CD14-positive monocyte (primary cell): ENCODE measurements at regions not wholly inside any gene's neighbourhood (a gene's known extent, or its start where the extent isn't known, plus 50 kb on each side); places are given as distances from the start of the nearest gene placed in this dataset.
A peak's percentile ranks its signal among the peaks of the same experiment; 100 is the strongest.

ENCODE experiments used
- DNase-seq, 3 donors: peaks; one replicate each; pipeline ENCODE4 v3.0.0-alpha.2; 2011 to 2022
- H2AFZ ChIP-seq: 2 replicates; pipeline ENCODE4 v1.6.0; 2012; ENCODE audit warnings: mild to moderate bottlenecking, low read depth, low read length, inconsistent platforms; ENCODE audit not compliant: insufficient read depth, poor library complexity, severe bottlenecking
- H3K27ac ChIP-seq, 2 donors: 1 replicate in 1 of 2; 2 replicates in 1 of 2; pipeline ENCODE4 v1.5.1; 2012 to 2013; ENCODE audit warnings: low read length in 2 of 2, control low read depth in 1 of 2, inconsistent platforms in 1 of 2, low read depth in 1 of 2, mild to moderate bottlenecking in 1 of 2
- H3K27me3 ChIP-seq, 2 donors: one replicate each; pipeline versions ENCODE4 v1.6.0 to v1.6.1; 2011 to 2013; ENCODE audit warnings: low read length in 2 of 2; ENCODE audit not compliant: control insufficient read depth in 2 of 2, insufficient read depth in 2 of 2
- H3K36me3 ChIP-seq, 2 donors: replicated peaks in 1 of 2; 1 replicate in 1 of 2; 2 replicates in 1 of 2; pipeline versions ENCODE4 v1.5.1 to v1.6.1; 2012 to 2013; ENCODE audit warnings: low read length in 2 of 2, control low read depth in 1 of 2, inconsistent platforms in 1 of 2, mild to moderate bottlenecking in 1 of 2; ENCODE audit not compliant: insufficient read depth in 2 of 2, control insufficient read depth in 1 of 2
- H3K4me1 ChIP-seq, 2 donors: 1 replicate in 1 of 2; 2 replicates in 1 of 2; pipeline versions ENCODE4 v1.5.1 to v1.6.1; 2012 to 2013; ENCODE audit warnings: low read length in 2 of 2, control low read depth in 1 of 2, inconsistent platforms in 1 of 2, mild to moderate bottlenecking in 1 of 2, moderate library complexity in 1 of 2; ENCODE audit not compliant: insufficient read depth in 2 of 2, control insufficient read depth in 1 of 2
- H3K4me2 ChIP-seq: replicated peaks from 2 replicates; pipeline ENCODE3; 2012; ENCODE audit warnings: low read length, moderate library complexity, mild to moderate bottlenecking; ENCODE audit not compliant: poor library complexity, severe bottlenecking; ENCODE audit errors: extremely low read depth
- H3K4me3 ChIP-seq, 3 experiments: fragments of 200-600 bp in 1 of 3; sonication (generic) in 1 of 3; replicated peaks in 1 of 3; 1 replicate in 2 of 3; 2 replicates in 1 of 3; pipeline ENCODE4 v1.5.1; 2011 to 2013; ENCODE audit warnings: low read length in 3 of 3, mild to moderate bottlenecking in 3 of 3, control low read depth in 2 of 3, low read depth in 2 of 3, inconsistent platforms in 1 of 3, moderate library complexity in 1 of 3
- H3K79me2 ChIP-seq: 2 replicates; pipeline ENCODE4 v1.6.0; 2012; ENCODE audit warnings: mild to moderate bottlenecking, control low read depth, inconsistent platforms, low read length, moderate library complexity; ENCODE audit not compliant: insufficient read depth
- H3K9ac ChIP-seq: 2 replicates; pipeline ENCODE4 v1.6.0; 2017; ENCODE audit warnings: low read length, mild to moderate bottlenecking; ENCODE audit not compliant: insufficient read depth, poor library complexity, severe bottlenecking
- H3K9me3 ChIP-seq, 2 donors: replicated peaks in 1 of 2; 1 replicate in 1 of 2; 2 replicates in 1 of 2; pipeline versions ENCODE4 v1.5.1 to v1.6.1; 2012 to 2013; ENCODE audit warnings: low read length in 2 of 2, control low read depth in 1 of 2; ENCODE audit not compliant: control insufficient read depth in 1 of 2, insufficient read depth in 1 of 2
- H4K20me1 ChIP-seq: 2 replicates; pipeline ENCODE4 v1.6.0; 2012; ENCODE audit warnings: mild to moderate bottlenecking, low read length, control low read depth, moderate library complexity; ENCODE audit not compliant: insufficient read depth
- H3K27ac Mint-ChIP-seq, 7 donors: one replicate each; pipeline ENCODE4 v1.8.0; 2020; ENCODE audit warnings: mild to moderate bottlenecking in 7 of 7, mixed read lengths in 7 of 7, moderate library complexity in 6 of 7, inconsistent platforms in 2 of 7
- H3K27me3 Mint-ChIP-seq, 3 donors: one replicate each; pipeline ENCODE4 v1.8.0; 2021 to 2022; ENCODE audit warnings: low read depth in 3 of 3, mild to moderate bottlenecking in 3 of 3, mixed read lengths in 3 of 3, moderate library complexity in 3 of 3, inconsistent platforms in 1 of 3
- H3K36me3 Mint-ChIP-seq, 2 donors: one replicate each; pipeline ENCODE4 v1.8.0; 2020; ENCODE audit warnings: mixed read lengths in 2 of 2, inconsistent platforms in 1 of 2, mild to moderate bottlenecking in 1 of 2
- H3K4me1 Mint-ChIP-seq: one replicate; pipeline ENCODE4 v1.8.0; 2020; ENCODE audit warnings: mild to moderate bottlenecking, mixed read lengths
- H3K4me3 Mint-ChIP-seq, 2 donors: one replicate each; pipeline ENCODE4 v1.8.0; 2020; ENCODE audit warnings: mild to moderate bottlenecking in 2 of 2, mixed read lengths in 2 of 2, moderate library complexity in 1 of 2
- H3K9me3 Mint-ChIP-seq, 7 donors: one replicate each; pipeline ENCODE4 v1.8.0; 2020 to 2022; ENCODE audit warnings: mixed read lengths in 7 of 7, mild to moderate bottlenecking in 6 of 7, moderate library complexity in 6 of 7, inconsistent platforms in 2 of 7
- CTCF ChIP-seq: fragments of 200-600 bp; IDR thresholded peaks from one replicate; pipeline ENCODE4 v1.8.0; 2022; ENCODE audit warnings: antibody characterized with exemption, mild to moderate bottlenecking
- WGBS: methylation state at CpG from one replicate; pipeline ENCODE4 v1.1.5; 2013; ENCODE audit warnings: missing lambda C conversion rate; ENCODE audit not compliant: insufficient coverage; 5-methylcytosine and 5-hydroxymethylcytosine counted together
- intact Hi-C, 2 donors: fragments of 100-400 bp; cut with micrococcal nuclease; formaldehyde crosslinking; loops; one replicate each; pipeline versions ENCODE4 v1.15.0 to v1.15.1; 2023

GRCh38 chr20:17887331-17888030 is 81.1 kb downstream of the SNX5 start:
- peak overlapping the region in 1 of 7 donors; percentile 54 for H3K27ac Mint-ChIP-seq
- DNase-seq, result no peak
- WGBS, result 82% methylated on average over 4 of the region's 10 CpGs
- Histone ChIP-seq H3K4me1 (peaks cover 8% of the 10 kb centered on the region in 2 donors), H3K9me3 (peaks cover 0 to 7% of the 10 kb centered on the region in 2 donors), H2AFZ (no peak overlapping the region), H4K20me1 (no peaks in the 10 kb centered on the region), H3K27me3 (no peaks in the 10 kb centered on the region), H3K79me2 (no peaks in the 10 kb centered on the region), H3K4me3 (no peak overlapping the region), H3K27ac (no peak overlapping the region), H3K36me3 (no peaks in the 10 kb centered on the region), H3K4me2 (no peak overlapping the region), H3K9ac (no peak overlapping the region)
- intact Hi-C loops, result no loop called here
- no peaks in the 10 kb centered on the region for H3K36me3 Mint-ChIP-seq
- TF ChIP-seq CTCF, result no peak
- peaks cover 5 to 12% (median 10%) of the 10 kb centered on the region in 7 donors for H3K9me3 Mint-ChIP-seq
- no peak overlapping the region for H3K4me3 Mint-ChIP-seq
- peaks cover 16% of the 10 kb centered on the region for H3K4me1 Mint-ChIP-seq
- peaks cover 4 to 13% (median 4%) of the 10 kb centered on the region in 3 donors for H3K27me3 Mint-ChIP-seq

GRCh38 chr20:17885544-17885943 is 83.0 kb downstream of the SNX5 start:
- Mint-ChIP-seq H3K4me3 (peak overlapping the region in 1 of 2 donors; percentile 77), H3K36me3 (no peaks in the 10 kb centered on the region), H3K9me3 (peaks cover 5 to 11% (median 10%) of the 10 kb centered on the region in 7 donors), H3K27ac (no peak overlapping the region), H3K4me1 (peaks cover 11% of the 10 kb centered on the region), H3K27me3 (peaks cover 4 to 13% (median 4%) of the 10 kb centered on the region in 3 donors)
- peak; percentile 26 to 55 (median 29) for DNase-seq
- Histone ChIP-seq H3K27me3 (no peaks in the 10 kb centered on the region), H3K9me3 (peaks cover 0 to 7% of the 10 kb centered on the region in 2 donors), H4K20me1 (no peaks in the 10 kb centered on the region), H3K4me2 (no peak overlapping the region), H3K9ac (no peak overlapping the region), H3K79me2 (no peaks in the 10 kb centered on the region), H3K4me3 (no peak overlapping the region), H3K27ac (no peak overlapping the region), H3K36me3 (no peaks in the 10 kb centered on the region), H3K4me1 (peaks cover 8% of the 10 kb centered on the region in 2 donors), H2AFZ (no peak overlapping the region)
- TF ChIP-seq CTCF, result no peak
- 0% methylated on average over 1 of the region's 4 CpGs for WGBS
- intact Hi-C loops, result no loop called here
